ENCODE measurements at regions not wholly inside any gene's neighbourhood (a gene's known extent, or its start where the extent isn't known, plus 50 kb on each side); places are given as distances from the start of the nearest gene placed in this dataset.

GRCh38 chr3:111143-112069 lies 85.2 kb upstream of the CHL1 start:
- Histone ChIP-seq H3K9me3 (no peaks in the 10 kb centered on the region), H3K27ac (no peak overlapping the region), H3K4me1 (no peaks in the 10 kb centered on the region), H3K36me3 (no peaks in the 10 kb centered on the region), H3K4me3 (no peak overlapping the region), H3K27me3 (no peaks in the 10 kb centered on the region)
- DNase-seq, result no peak
- TF ChIP-seq POLR2A (IDR thresholded peaks at IDR 0.05), result no peak
- TF ChIP-seq CTCF (IDR thresholded peaks at IDR 0.05), result no peak

- Histone ChIP-seq H3K36me3 (no peaks in the 10 kb centered on the region), H3K4me1 (no peaks in the 10 kb centered on the region), H3K4me3 (no peak overlapping the region), H3K27ac (no peak overlapping the region), H3K27me3 (no peaks in the 10 kb centered on the region), H3K9me3 (no peaks in the 10 kb centered on the region)
- DNase-seq, result no peak
- no peak for TF ChIP-seq CTCF (IDR thresholded peaks at IDR 0.05)
- no peak for TF ChIP-seq POLR2A (IDR thresholded peaks at IDR 0.05)
Measured at GRCh38 chr3:112773-113172, 83.8 kb upstream of the CHL1 start.

- DNase-seq, result no peak
- TF ChIP-seq CTCF (IDR thresholded peaks at IDR 0.05) (no peak), POLR2A (IDR thresholded peaks at IDR 0.05) (no peak)
Measured at GRCh38 chr3:118666-119065, 77.9 kb upstream of the CHL1 start.

GRCh38 chr3:123341-123740 lies 73.2 kb upstream of the CHL1 start:
- DNase-seq, result no peak
- TF ChIP-seq CTCF (IDR thresholded peaks at IDR 0.05) (no peak), POLR2A (IDR thresholded peaks at IDR 0.05) (no peak)
- no peak overlapping the region for H3K27ac ChIP-seq
- H3K27me3 ChIP-seq, result no peaks in the 10 kb centered on the region
- no peak overlapping the region for H3K4me3 ChIP-seq
- no peaks in the 10 kb centered on the region for H3K36me3 ChIP-seq
- no peaks in the 10 kb centered on the region for H3K9me3 ChIP-seq
- H3K4me1 ChIP-seq, result no peaks in the 10 kb centered on the region

More at GRCh38 chr3:118666-119065, 77.9 kb upstream of the CHL1 start:
- Histone ChIP-seq H3K9me3 (no peaks in the 10 kb centered on the region), H3K27me3 (no peaks in the 10 kb centered on the region), H3K36me3 (no peaks in the 10 kb centered on the region), H3K4me3 (no peak overlapping the region), H3K27ac (no peak overlapping the region), H3K4me1 (no peaks in the 10 kb centered on the region)

DNA sequence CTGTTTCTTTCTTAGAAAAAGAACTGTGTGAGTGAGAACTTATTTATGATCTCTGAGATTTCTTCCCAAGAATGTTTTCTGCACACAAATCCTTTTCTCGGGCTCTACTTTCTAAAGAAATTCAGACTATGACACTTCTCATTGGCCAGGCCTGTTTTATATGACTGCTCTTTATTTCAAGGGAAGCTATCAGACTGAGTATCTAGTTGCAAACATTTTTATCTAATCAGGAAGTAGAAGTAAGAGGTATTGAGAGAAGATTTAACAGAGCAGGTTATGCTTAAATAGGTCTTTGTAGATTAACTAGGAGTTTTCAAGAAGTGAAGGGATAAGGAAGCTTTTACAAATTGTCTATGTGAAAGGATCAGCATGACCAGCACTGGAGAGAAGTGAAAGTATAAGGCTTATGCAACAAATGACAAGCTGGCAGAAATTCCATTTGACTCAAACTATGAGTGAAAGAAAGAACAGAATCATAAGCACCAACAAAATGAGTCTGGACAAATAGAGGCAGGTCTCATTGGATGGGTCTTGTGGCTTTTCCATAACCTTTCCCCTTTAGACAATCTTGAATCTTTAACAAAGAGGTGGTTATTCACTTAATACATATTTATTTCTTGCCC lies 71.9 kb upstream of the CHL1 start:
- no peaks in the 10 kb centered on the region for H3K27me3 ChIP-seq
- H3K36me3 ChIP-seq, result no peaks in the 10 kb centered on the region
- TF ChIP-seq POLR2A (IDR thresholded peaks at IDR 0.05) (no peak), CTCF (IDR thresholded peaks at IDR 0.05) (no peak)
- H3K4me3 ChIP-seq, result no peak overlapping the region
- no peaks in the 10 kb centered on the region for H3K4me1 ChIP-seq
- no peaks in the 10 kb centered on the region for H3K9me3 ChIP-seq
- no peak overlapping the region for H3K27ac ChIP-seq
- no peak for DNase-seq

Data from Peyer's patch (tissue), 4 donors.